OCI-LY3 (cell line): ENCODE measurements at regions not wholly inside any gene's neighbourhood (a gene's known extent, or its start where the extent isn't known, plus 50 kb on each side); places are given as distances from the start of the nearest gene placed in this dataset.
A peak's percentile ranks its signal among the peaks of the same experiment; 100 is the strongest.

Source experiments
- H2AFZ ChIP-seq: fragments of 200-600, 300-600 bp; shearing (Covaris generic); 2 replicates; pipeline ENCODE4 v1.6.0; 2014; ENCODE audit warnings: antibody characterized with exemption, low read depth, low read length
- H3K27ac ChIP-seq: fragments of 200-600, 300-600 bp; sonication (generic); 2 replicates; pipeline ENCODE4 v1.5.1; 2014; ENCODE audit warnings: mild to moderate bottlenecking, low read length, moderate library complexity, mixed read lengths
- H3K27me3 ChIP-seq: fragments of 200-600, 300-600 bp; sonication (generic); 2 replicates; pipeline ENCODE4 v1.6.1; 2014; ENCODE audit warnings: low read depth, low read length, mixed read lengths
- H3K36me3 ChIP-seq: fragments of 200-600, 300-600 bp; sonication (generic); replicated peaks from 2 replicates; pipeline ENCODE3; 2014; ENCODE audit warnings: low read depth, low read length, mixed read lengths
- H3K4me1 ChIP-seq: fragments of 300-600, 200-600 bp; sonication (generic); 2 replicates; pipeline ENCODE4 v1.6.1; 2014; ENCODE audit warnings: low read length, mixed read lengths
- H3K4me2 ChIP-seq: fragments of 200-600, 300-600 bp; sonication (generic); 2 replicates; pipeline ENCODE4 v1.6.1; 2014; ENCODE audit warnings: low read length, mixed read lengths
- H3K4me3 ChIP-seq: fragments of 300-600, 200-600 bp; sonication (generic); 2 replicates; pipeline ENCODE4 v1.5.1; 2014; ENCODE audit warnings: antibody characterized with exemption, mild to moderate bottlenecking, low read length, moderate library complexity
- H3K79me2 ChIP-seq: fragments of 300-600, 200-600 bp; shearing (Covaris generic); 2 replicates; pipeline ENCODE4 v1.6.1; 2014; ENCODE audit warnings: mild to moderate bottlenecking, low read length, mixed read lengths
- H3K9ac ChIP-seq: fragments of 300-600, 200-600 bp; shearing (Covaris generic); 2 replicates; pipeline ENCODE4 v1.6.0; 2014; ENCODE audit warnings: mild to moderate bottlenecking, low read length, moderate library complexity
- H3K9me3 ChIP-seq: fragments of 200-600, 300-600 bp; shearing (Covaris generic); 2 replicates; pipeline ENCODE4 v1.6.1; 2014; ENCODE audit warnings: low read length, mixed read lengths; ENCODE audit not compliant: insufficient read depth
- H4K20me1 ChIP-seq: fragments of 200-600, 300-600 bp; sonication (generic); 2 replicates; pipeline ENCODE4 v1.6.1; 2016; ENCODE audit warnings: low read length, mixed read lengths; ENCODE audit not compliant: insufficient read depth
- CTCF ChIP-seq: fragments of 200-600, 300-600 bp; sonication (generic); IDR thresholded peaks from 2 replicates; pipeline ENCODE4 v1.5.1; 2014; ENCODE audit warnings: antibody characterized with exemption, low read length, low read depth
- EZH2phosphoT487 ChIP-seq: fragments of 200-600 bp; shearing (Covaris generic); IDR thresholded peaks from 2 replicates; pipeline ENCODE4 v1.6.1; 2018; ENCODE audit warnings: antibody characterized with exemption, mixed run types, low read depth

GRCh38 chr2:8436585-8436984 is 245.3 kb upstream of the ID2 start:
- H3K27ac ChIP-seq, result no peak overlapping the region
- H3K4me1 ChIP-seq, result peaks cover 55% of the 10 kb centered on the region
- H3K9me3 ChIP-seq, result no peaks in the 10 kb centered on the region
- no peak overlapping the region for H3K9ac ChIP-seq
- no peak overlapping the region for H3K4me3 ChIP-seq
- no peaks in the 10 kb centered on the region for H3K36me3 ChIP-seq
- H3K79me2 ChIP-seq, result no peaks in the 10 kb centered on the region
- H4K20me1 ChIP-seq, result no peaks in the 10 kb centered on the region
- peak overlapping the region; percentile 33 for H3K4me2 ChIP-seq
- H3K27me3 ChIP-seq, result no peaks in the 10 kb centered on the region
- no peak overlapping the region for H2AFZ ChIP-seq
- TF ChIP-seq EZH2phosphoT487, result no peak
- no peak for TF ChIP-seq CTCF

- H3K4me1 ChIP-seq, result peaks cover 63% of the 10 kb centered on the region
- H3K4me3 ChIP-seq, result no peak overlapping the region
- H3K36me3 ChIP-seq, result no peaks in the 10 kb centered on the region
- H2AFZ ChIP-seq, result no peak overlapping the region
- H3K9ac ChIP-seq, result no peak overlapping the region
- no peak overlapping the region for H3K27ac ChIP-seq
- no peak overlapping the region for H3K4me2 ChIP-seq
- H4K20me1 ChIP-seq, result no peaks in the 10 kb centered on the region
- TF ChIP-seq EZH2phosphoT487 (no peak), CTCF (no peak)
- H3K27me3 ChIP-seq, result no peaks in the 10 kb centered on the region
- H3K9me3 ChIP-seq, result no peaks in the 10 kb centered on the region
- H3K79me2 ChIP-seq, result no peaks in the 10 kb centered on the region
Observed at GRCh38 chr2:8437228-8437948, 244.5 kb upstream of the ID2 start.

GRCh38 chr2:8437949-8438400 is 243.9 kb upstream of the ID2 start:
- no peak overlapping the region for H2AFZ ChIP-seq
- TF ChIP-seq EZH2phosphoT487 (no peak), CTCF (no peak)

GRCh38 chr2:8438476-8438875 is 243.4 kb upstream of the ID2 start:
- H4K20me1 ChIP-seq, result no peaks in the 10 kb centered on the region
- H3K4me2 ChIP-seq, result no peak overlapping the region
- no peak overlapping the region for H3K27ac ChIP-seq
- no peak overlapping the region for H3K4me3 ChIP-seq
- H3K27me3 ChIP-seq, result no peaks in the 10 kb centered on the region
- no peak for TF ChIP-seq CTCF
- TF ChIP-seq EZH2phosphoT487, result no peak
- H3K4me1 ChIP-seq, result peaks cover 64% of the 10 kb centered on the region
- no peak overlapping the region for H2AFZ ChIP-seq
- H3K79me2 ChIP-seq, result no peaks in the 10 kb centered on the region
- H3K36me3 ChIP-seq, result no peaks in the 10 kb centered on the region
- no peaks in the 10 kb centered on the region for H3K9me3 ChIP-seq
- H3K9ac ChIP-seq, result no peak overlapping the region

More at GRCh38 chr2:8437949-8438400, 243.9 kb upstream of the ID2 start:
- H3K4me1 ChIP-seq, result peaks cover 64% of the 10 kb centered on the region
- no peaks in the 10 kb centered on the region for H3K27me3 ChIP-seq
- H3K9ac ChIP-seq, result no peak overlapping the region
- no peaks in the 10 kb centered on the region for H3K79me2 ChIP-seq
- H3K9me3 ChIP-seq, result no peaks in the 10 kb centered on the region
- H3K27ac ChIP-seq, result no peak overlapping the region
- no peak overlapping the region for H3K4me3 ChIP-seq
- H4K20me1 ChIP-seq, result no peaks in the 10 kb centered on the region
- H3K36me3 ChIP-seq, result no peaks in the 10 kb centered on the region
- H3K4me2 ChIP-seq, result no peak overlapping the region
